ENCODE measurements at regions not wholly inside any gene's neighbourhood (a gene's known extent, or its start where the extent isn't known, plus 50 kb on each side); places are given as distances from the start of the nearest gene placed in this dataset.
A peak's percentile ranks its signal among the peaks of the same experiment; 100 is the strongest.

- TF ChIP-seq CTCF (IDR thresholded peaks at IDR 0.05), result no peak
- TF ChIP-seq EP300 (IDR thresholded peaks at IDR 0.05), result no peak
- TF ChIP-seq POLR2AphosphoS5 (IDR thresholded peaks at IDR 0.05), result no peak
- Histone ChIP-seq H3K27me3 (no peaks in the 10 kb centered on the region), H3K4me3 (no peak overlapping the region), H3K9me3 (peaks cover 0 to 3% (median 0%) of the 10 kb centered on the region in 4 donors), H3K4me1 (no peaks in the 10 kb centered on the region), H3K27ac (no peak overlapping the region), H3K36me3 (no peaks in the 10 kb centered on the region)
- no peak for DNase-seq
- intact Hi-C loops (cut with DNase I), result no loop called here
These were observed 221.9 kb upstream of the CELF4 start for GRCh38 chr18:37787452-37787851.

GRCh38 chr18:37783771-37784170 lies 218.2 kb upstream of the CELF4 start:
- Histone ChIP-seq H3K9me3 (peaks cover 0 to 3% (median 0%) of the 10 kb centered on the region in 4 donors), H3K27me3 (no peaks in the 10 kb centered on the region), H3K4me3 (no peak overlapping the region), H3K4me1 (no peaks in the 10 kb centered on the region), H3K36me3 (no peaks in the 10 kb centered on the region), H3K27ac (no peak overlapping the region)
- no peak for TF ChIP-seq POLR2A (IDR thresholded peaks at IDR 0.05)
- TF ChIP-seq EP300 (IDR thresholded peaks at IDR 0.05), result no peak
- TF ChIP-seq POLR2AphosphoS5 (IDR thresholded peaks at IDR 0.05), result no peak
- no peak for TF ChIP-seq CTCF (IDR thresholded peaks at IDR 0.05)
- DNase-seq, result no peak
- intact Hi-C loops (cut with DNase I), result no loop called here
- 81 to 84% methylated on average over 5 of the region's 5 CpGs for WGBS, 2 donors

- Histone ChIP-seq H3K4me3 (no peak overlapping the region), H3K27me3 (no peaks in the 10 kb centered on the region), H3K36me3 (no peaks in the 10 kb centered on the region), H3K27ac (no peak overlapping the region), H3K4me1 (no peaks in the 10 kb centered on the region), H3K9me3 (no peaks in the 10 kb centered on the region)
- WGBS, 2 donors, result 84 to 89% methylated on average over 7 of the region's 7 CpGs
- DNase-seq, result no peak
- TF ChIP-seq CTCF (IDR thresholded peaks at IDR 0.05), result no peak
- no peak for TF ChIP-seq EP300 (IDR thresholded peaks at IDR 0.05)
- TF ChIP-seq POLR2AphosphoS5 (IDR thresholded peaks at IDR 0.05), result no peak
- TF ChIP-seq POLR2A (IDR thresholded peaks at IDR 0.05), result no peak
- intact Hi-C loops (cut with DNase I), result no loop called here
These were observed 213.6 kb upstream of the CELF4 start for GRCh38 chr18:37779220-37779619.

GRCh38 chr18:37778417-37779165 lies 213.0 kb upstream of the CELF4 start:
- no peak for DNase-seq
- 23 to 27% methylated on average over 21 of the region's 21 CpGs for WGBS, 2 donors

More at GRCh38 chr18:37778417-37779165, 213.0 kb upstream of the CELF4 start:
- no peaks in the 10 kb centered on the region for H3K4me1 ChIP-seq
- TF ChIP-seq POLR2AphosphoS5 (IDR thresholded peaks at IDR 0.05) (no peak), POLR2A (IDR thresholded peaks at IDR 0.05) (no peak), CTCF (IDR thresholded peaks at IDR 0.05) (peak in 2 of 4 experiments; percentile 16 to 47)
- no peaks in the 10 kb centered on the region for H3K36me3 ChIP-seq
- no peak overlapping the region for H3K4me3 ChIP-seq
- H3K27me3 ChIP-seq, result no peaks in the 10 kb centered on the region
- H3K27ac ChIP-seq, result no peak overlapping the region
- no peaks in the 10 kb centered on the region for H3K9me3 ChIP-seq
- intact Hi-C loops (cut with DNase I), result no loop called here

Data from sigmoid colon (tissue), 6 donors.